ENCODE measurements at regions not wholly inside any gene's neighbourhood (a gene's known extent, or its start where the extent isn't known, plus 50 kb on each side); places are given as distances from the start of the nearest gene placed in this dataset.

DNA sequence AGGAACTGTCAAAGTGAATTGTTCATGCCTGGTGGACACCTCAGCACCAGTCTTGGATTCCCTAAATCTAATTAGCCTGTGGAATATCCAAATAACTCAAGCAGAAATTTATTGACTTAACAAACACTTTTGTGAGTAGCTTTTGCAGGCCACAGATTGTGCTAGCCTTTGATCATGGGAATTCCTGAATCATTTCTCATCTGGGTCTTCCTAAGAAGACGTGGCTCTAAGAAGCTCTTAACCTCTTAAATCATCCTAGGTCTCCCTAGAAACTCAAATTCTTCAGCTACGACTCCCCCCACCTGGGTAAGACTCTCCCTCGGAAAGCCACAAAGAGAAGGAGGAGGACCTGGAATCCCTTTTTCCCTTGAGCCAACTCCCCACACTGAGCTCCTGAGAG, 53.8 kb upstream of the PSEN2 start:
- Histone ChIP-seq H3K4me1 (ENCODE audit: control insufficient read depth in 2 of 2, insufficient read depth in 2 of 2, low read length in 2 of 2) (peaks cover 5 to 22% of the 10 kb centered on the region in 2 donors), H3K36me3 (ENCODE audit: control insufficient read depth in 2 of 2, insufficient read depth in 2 of 2, low read length in 1 of 2) (no peaks in the 10 kb centered on the region), H3K9me3 (ENCODE audit: control insufficient read depth in 2 of 2, insufficient read depth in 1 of 2, low read length in 1 of 2) (peaks cover 0 to 5% of the 10 kb centered on the region in 2 donors), H3K27me3 (ENCODE audit: control insufficient read depth in 2 of 2, insufficient read depth in 1 of 2, low read length in 1 of 2) (no peaks in the 10 kb centered on the region), H3K27ac (ENCODE audit: low read depth in 1 of 2, low read length in 1 of 2) (no peak overlapping the region), H3K4me3 (ENCODE audit: low read length in 2 of 2) (no peak overlapping the region)
- no peak for DNase-seq (ENCODE audit: low read depth in 6 of 9, low spot score in 9 of 9)
- WGBS: 96% methylated on average over 3 of the region's 3 CpGs

DNA sequence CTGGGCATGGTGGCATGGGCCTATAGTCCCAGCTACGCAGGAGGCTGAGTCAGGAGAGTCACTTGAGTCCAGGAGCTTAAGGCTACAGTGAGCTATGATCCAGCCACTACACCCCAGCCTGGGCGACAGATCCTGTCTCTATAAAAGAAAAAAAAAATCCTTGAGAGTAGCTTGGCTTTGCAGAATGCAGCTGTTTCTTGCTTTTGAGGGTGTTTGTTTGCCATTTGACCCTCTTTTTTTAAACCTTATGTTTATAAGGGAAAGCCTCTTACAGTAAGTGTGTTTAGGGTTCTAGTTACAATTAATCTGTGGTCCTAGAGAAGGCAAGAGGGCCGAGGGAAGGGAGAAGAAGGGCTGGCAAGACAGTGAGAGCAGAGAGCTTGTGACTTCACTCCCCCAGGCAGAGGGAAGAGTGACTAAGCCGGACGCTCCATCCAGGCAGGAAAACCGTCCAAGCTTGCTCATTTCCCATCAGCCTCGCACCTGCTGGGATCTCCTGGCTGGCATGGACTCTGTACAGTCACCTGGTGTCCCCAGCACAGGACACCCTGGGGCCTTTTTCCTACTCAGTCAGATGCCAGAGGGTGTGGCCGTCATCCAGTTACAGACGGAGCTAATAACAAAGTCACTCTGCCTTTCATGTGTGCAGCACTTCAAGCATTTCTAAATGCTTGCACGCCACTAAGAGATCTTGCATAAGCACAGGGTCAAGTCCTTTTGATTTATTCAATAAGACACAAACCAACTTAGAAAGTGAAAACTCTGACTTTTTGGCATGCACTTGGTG, 55.5 kb upstream of the PSEN2 start:
- peak in 1 of 9 donors; percentile 35 for DNase-seq (ENCODE audit: low read depth in 6 of 9, low spot score in 9 of 9)
- Histone ChIP-seq H3K4me3 (ENCODE audit: low read length in 2 of 2) (no peak overlapping the region), H3K27me3 (ENCODE audit: control insufficient read depth in 2 of 2, insufficient read depth in 1 of 2, low read length in 1 of 2) (no peaks in the 10 kb centered on the region), H3K4me1 (ENCODE audit: control insufficient read depth in 2 of 2, insufficient read depth in 2 of 2, low read length in 2 of 2) (peaks cover 5 to 21% of the 10 kb centered on the region in 2 donors), H3K9me3 (ENCODE audit: control insufficient read depth in 2 of 2, insufficient read depth in 1 of 2, low read length in 1 of 2) (peaks cover 0 to 5% of the 10 kb centered on the region in 2 donors), H3K36me3 (ENCODE audit: control insufficient read depth in 2 of 2, insufficient read depth in 2 of 2, low read length in 1 of 2) (no peaks in the 10 kb centered on the region), H3K27ac (ENCODE audit: low read depth in 1 of 2, low read length in 1 of 2) (peak overlapping the region in 1 of 2 donors; percentile 45)
- WGBS: 87% methylated on average over 10 of the region's 10 CpGs

- H3K4me1 ChIP-seq (ENCODE audit: control insufficient read depth in 2 of 2, insufficient read depth in 2 of 2, low read length in 2 of 2): peaks cover 5 to 22% of the 10 kb centered on the region in 2 donors
- no peaks in the 10 kb centered on the region for H3K36me3 ChIP-seq (ENCODE audit: control insufficient read depth in 2 of 2, insufficient read depth in 2 of 2, low read length in 1 of 2)
- no peak overlapping the region for H3K4me3 ChIP-seq (ENCODE audit: low read length in 2 of 2)
- peak overlapping the region in 1 of 2 donors; percentile 70 for H3K27ac ChIP-seq (ENCODE audit: low read depth in 1 of 2, low read length in 1 of 2)
- peak in 5 of 9 donors; percentile 28 to 70 (median 54) for DNase-seq (ENCODE audit: low read depth in 6 of 9, low spot score in 9 of 9)
- peaks cover 0 to 5% of the 10 kb centered on the region in 2 donors for H3K9me3 ChIP-seq (ENCODE audit: control insufficient read depth in 2 of 2, insufficient read depth in 1 of 2, low read length in 1 of 2)
- H3K27me3 ChIP-seq (ENCODE audit: control insufficient read depth in 2 of 2, insufficient read depth in 1 of 2, low read length in 1 of 2): no peaks in the 10 kb centered on the region
- 84% methylated on average over 7 of the region's 7 CpGs for WGBS
Measured at GRCh38 chr1:226813671-226814591, 56.5 kb upstream of the PSEN2 start.

DNA sequence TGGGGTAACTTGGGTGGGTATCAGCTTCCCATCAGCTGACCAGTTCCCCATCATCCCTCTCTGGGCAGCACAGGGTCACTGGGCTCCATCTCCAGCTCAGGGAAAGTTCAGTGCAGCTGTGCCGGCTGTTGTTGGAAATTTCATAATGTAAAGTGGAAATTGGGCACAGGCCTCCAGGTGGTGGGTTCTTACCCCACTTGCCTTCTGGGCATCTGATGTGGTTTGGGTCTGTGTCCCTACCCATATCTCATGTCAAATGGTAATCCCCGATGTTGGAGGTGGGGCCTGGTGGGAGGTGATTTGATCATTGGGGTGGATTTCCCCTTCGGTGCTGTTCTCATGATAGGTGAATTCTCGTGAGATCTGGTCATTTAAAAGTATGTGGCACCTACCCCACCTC, 59.7 kb upstream of the PSEN2 start:
- no peak for DNase-seq (ENCODE audit: low read depth in 6 of 9, low spot score in 9 of 9)
- peaks cover 5 to 36% of the 10 kb centered on the region in 2 donors for H3K4me1 ChIP-seq (ENCODE audit: control insufficient read depth in 2 of 2, insufficient read depth in 2 of 2, low read length in 2 of 2)
- no peaks in the 10 kb centered on the region for H3K27me3 ChIP-seq (ENCODE audit: control insufficient read depth in 2 of 2, insufficient read depth in 1 of 2, low read length in 1 of 2)
- no peaks in the 10 kb centered on the region for H3K36me3 ChIP-seq (ENCODE audit: control insufficient read depth in 2 of 2, insufficient read depth in 2 of 2, low read length in 1 of 2)
- 93% methylated on average over 4 of the region's 4 CpGs for WGBS
- H3K9me3 ChIP-seq (ENCODE audit: control insufficient read depth in 2 of 2, insufficient read depth in 1 of 2, low read length in 1 of 2): no peaks in the 10 kb centered on the region
- H3K4me3 ChIP-seq (ENCODE audit: low read length in 2 of 2): no peak overlapping the region
- H3K27ac ChIP-seq (ENCODE audit: low read depth in 1 of 2, low read length in 1 of 2): no peak overlapping the region

DNA sequence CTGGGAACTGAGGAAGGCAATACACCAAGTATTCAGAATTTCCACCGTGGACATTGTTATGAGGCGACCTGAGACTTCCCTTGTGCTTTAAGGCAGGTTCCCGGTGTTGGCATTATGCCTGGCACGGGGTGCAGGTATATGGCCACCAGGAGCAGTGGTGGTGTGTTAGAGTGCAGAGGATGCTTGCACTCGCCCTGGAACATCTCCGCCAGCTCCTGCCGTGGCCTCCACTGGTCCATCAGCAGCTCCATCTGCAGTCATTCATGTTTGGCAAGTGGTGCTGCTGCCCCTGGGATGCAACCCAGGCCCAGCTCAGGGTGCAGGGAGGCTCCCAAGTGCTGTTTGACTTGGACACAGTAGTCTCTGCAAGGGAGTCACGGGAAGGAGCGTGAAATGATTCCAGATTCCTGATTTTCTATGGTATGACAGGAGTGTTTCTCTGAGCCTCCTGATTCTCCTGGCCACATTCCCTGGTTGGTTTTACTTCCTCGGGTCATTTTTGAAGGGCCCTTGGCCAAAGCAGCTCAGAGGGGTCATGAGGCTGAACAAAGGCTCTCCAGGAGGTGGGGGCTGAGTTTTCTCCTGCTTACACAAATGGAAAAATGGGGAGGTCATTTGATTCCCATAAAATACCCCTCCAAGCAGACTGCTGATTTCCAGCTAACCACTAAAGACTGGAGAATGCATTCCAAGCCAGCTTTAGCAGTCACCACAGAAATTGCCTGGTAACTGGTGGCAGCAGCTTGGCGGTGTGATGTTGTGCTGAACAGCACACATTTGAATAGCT, 60.4 kb upstream of the PSEN2 start:
- Histone ChIP-seq H3K4me1 (ENCODE audit: control insufficient read depth in 2 of 2, insufficient read depth in 2 of 2, low read length in 2 of 2) (peaks cover 5 to 37% of the 10 kb centered on the region in 2 donors), H3K36me3 (ENCODE audit: control insufficient read depth in 2 of 2, insufficient read depth in 2 of 2, low read length in 1 of 2) (no peaks in the 10 kb centered on the region), H3K27me3 (ENCODE audit: control insufficient read depth in 2 of 2, insufficient read depth in 1 of 2, low read length in 1 of 2) (no peaks in the 10 kb centered on the region), H3K4me3 (ENCODE audit: low read length in 2 of 2) (no peak overlapping the region), H3K27ac (ENCODE audit: low read depth in 1 of 2, low read length in 1 of 2) (no peak overlapping the region), H3K9me3 (ENCODE audit: control insufficient read depth in 2 of 2, insufficient read depth in 1 of 2, low read length in 1 of 2) (no peaks in the 10 kb centered on the region)
- WGBS: 95% methylated on average over 11 of the region's 11 CpGs
- no peak for DNase-seq (ENCODE audit: low read depth in 6 of 9, low spot score in 9 of 9)

DNA sequence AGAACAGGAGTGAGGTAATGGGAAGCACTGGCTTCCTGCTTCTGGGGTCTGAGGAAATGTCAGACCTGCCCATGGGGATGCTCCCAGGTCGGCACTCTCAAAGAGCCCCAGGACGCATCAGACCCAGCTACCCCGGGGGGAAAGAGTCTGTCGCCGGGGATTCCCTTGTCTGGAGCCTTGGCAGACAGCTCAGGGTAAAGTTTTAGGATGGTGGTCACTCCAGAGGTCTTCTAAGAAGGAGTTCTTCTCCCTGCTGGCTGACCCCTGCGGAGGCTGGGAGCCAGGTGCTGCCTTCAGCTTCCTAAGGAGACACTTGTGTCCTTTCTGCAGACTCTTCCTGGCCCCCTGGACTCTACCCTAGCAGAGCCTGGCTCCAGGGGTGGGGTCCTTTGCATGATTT, 61.9 kb upstream of the PSEN2 start:
- Histone ChIP-seq H3K27ac (ENCODE audit: low read depth in 1 of 2, low read length in 1 of 2) (no peak overlapping the region), H3K27me3 (ENCODE audit: control insufficient read depth in 2 of 2, insufficient read depth in 1 of 2, low read length in 1 of 2) (no peaks in the 10 kb centered on the region), H3K4me1 (ENCODE audit: control insufficient read depth in 2 of 2, insufficient read depth in 2 of 2, low read length in 2 of 2) (peaks cover 5 to 37% of the 10 kb centered on the region in 2 donors), H3K9me3 (ENCODE audit: control insufficient read depth in 2 of 2, insufficient read depth in 1 of 2, low read length in 1 of 2) (no peaks in the 10 kb centered on the region), H3K36me3 (ENCODE audit: control insufficient read depth in 2 of 2, insufficient read depth in 2 of 2, low read length in 1 of 2) (no peaks in the 10 kb centered on the region), H3K4me3 (ENCODE audit: low read length in 2 of 2) (no peak overlapping the region)
- WGBS: 97% methylated on average over 6 of the region's 6 CpGs
- no peak for DNase-seq (ENCODE audit: low read depth in 6 of 9, low spot score in 9 of 9)

DNA sequence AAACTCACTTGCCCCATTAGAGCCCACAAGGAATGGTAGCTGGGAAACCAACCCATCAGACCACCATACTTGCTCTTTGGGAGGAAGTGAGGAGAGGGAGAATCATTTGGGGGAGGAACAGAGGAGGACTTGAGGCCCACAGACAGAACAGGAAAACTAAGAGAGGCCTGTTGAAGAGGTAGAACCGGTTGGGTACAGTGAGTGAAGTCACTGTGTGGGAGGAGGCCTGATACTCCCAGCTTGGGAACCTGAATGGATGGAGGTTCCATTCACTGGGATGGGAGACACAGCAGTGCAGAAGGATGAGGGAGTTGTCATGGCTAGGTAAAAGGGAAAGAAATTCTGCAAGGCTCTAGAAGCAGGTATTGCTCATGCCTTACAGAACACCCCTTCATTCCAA, 63.4 kb upstream of the PSEN2 start:
- no peak for DNase-seq (ENCODE audit: low read depth in 6 of 9, low spot score in 9 of 9)
- Histone ChIP-seq H3K4me3 (ENCODE audit: low read length in 2 of 2) (no peak overlapping the region), H3K9me3 (ENCODE audit: control insufficient read depth in 2 of 2, insufficient read depth in 1 of 2, low read length in 1 of 2) (no peaks in the 10 kb centered on the region), H3K27me3 (ENCODE audit: control insufficient read depth in 2 of 2, insufficient read depth in 1 of 2, low read length in 1 of 2) (no peaks in the 10 kb centered on the region), H3K4me1 (ENCODE audit: control insufficient read depth in 2 of 2, insufficient read depth in 2 of 2, low read length in 2 of 2) (peaks cover 5 to 41% of the 10 kb centered on the region in 2 donors), H3K36me3 (ENCODE audit: control insufficient read depth in 2 of 2, insufficient read depth in 2 of 2, low read length in 1 of 2) (no peaks in the 10 kb centered on the region), H3K27ac (ENCODE audit: low read depth in 1 of 2, low read length in 1 of 2) (no peak overlapping the region)
- 60% methylated on average over 1 of the region's 1 CpG for WGBS

DNA sequence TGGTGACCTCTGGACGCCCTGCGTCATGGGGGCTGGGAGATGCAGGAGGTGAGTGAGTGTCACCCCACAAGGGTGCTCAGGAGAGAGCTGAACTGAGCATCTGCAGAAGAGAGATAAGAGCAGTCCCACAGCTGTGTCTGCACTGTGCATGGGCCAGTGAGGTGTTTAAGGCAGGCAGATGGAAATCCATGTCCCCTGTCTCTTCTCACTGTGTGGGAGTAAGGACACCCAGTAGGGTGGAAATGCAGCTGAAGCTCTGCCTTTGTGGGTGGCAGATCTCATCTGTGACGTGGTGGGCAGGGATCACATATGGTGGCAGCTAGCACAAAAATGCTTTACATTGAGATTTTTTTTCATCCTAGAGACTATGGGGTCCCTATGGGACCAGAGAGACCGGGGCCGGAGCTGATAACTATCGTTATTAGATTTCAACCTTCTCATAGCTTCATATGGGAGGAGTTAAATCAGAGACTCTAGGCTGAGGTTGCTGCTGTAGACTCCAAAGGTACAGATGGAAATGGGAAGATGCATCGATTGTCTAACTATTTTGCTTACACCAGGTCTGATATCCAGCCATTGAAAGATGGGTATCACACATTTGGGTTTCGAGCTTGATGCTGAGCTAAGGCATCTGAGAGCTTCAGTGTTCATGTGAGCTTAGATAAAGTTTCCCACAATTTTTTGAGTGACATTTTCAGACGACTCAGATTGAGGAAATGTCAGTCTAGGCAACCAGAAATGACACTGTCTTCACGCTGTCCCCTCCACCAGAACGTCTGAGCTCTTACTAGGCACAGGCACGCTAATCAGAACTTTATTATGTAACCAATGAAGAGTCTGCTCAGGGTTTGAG, 65.3 kb upstream of the PSEN2 start:
- no peak overlapping the region for H3K4me3 ChIP-seq (ENCODE audit: low read length in 2 of 2)
- DNase-seq (ENCODE audit: low read depth in 6 of 9, low spot score in 9 of 9): peak in 1 of 9 donors; percentile 35
- H3K27me3 ChIP-seq (ENCODE audit: control insufficient read depth in 2 of 2, insufficient read depth in 1 of 2, low read length in 1 of 2): no peaks in the 10 kb centered on the region
- no peak overlapping the region for H3K27ac ChIP-seq (ENCODE audit: low read depth in 1 of 2, low read length in 1 of 2)
- no peaks in the 10 kb centered on the region for H3K9me3 ChIP-seq (ENCODE audit: control insufficient read depth in 2 of 2, insufficient read depth in 1 of 2, low read length in 1 of 2)
- no peaks in the 10 kb centered on the region for H3K36me3 ChIP-seq (ENCODE audit: control insufficient read depth in 2 of 2, insufficient read depth in 2 of 2, low read length in 1 of 2)
- H3K4me1 ChIP-seq (ENCODE audit: control insufficient read depth in 2 of 2, insufficient read depth in 2 of 2, low read length in 2 of 2): peaks cover 11 to 48% of the 10 kb centered on the region in 2 donors
- WGBS: 83% methylated on average over 12 of the region's 12 CpGs

All from thymus (tissue), 11 donors.